Fibroblast of the aortic adventitia (primary cell): ENCODE measurements at regions not wholly inside any gene's neighbourhood (a gene's known extent, or its start where the extent isn't known, plus 50 kb on each side); places are given as distances from the start of the nearest gene placed in this dataset.
"Not testable (repeated sequence)": the region's sequence is repeated elsewhere in the genome, so short reads cannot be mapped to it uniquely, and the experiment has no call there.

Source experiments
- DNase-seq: peaks from one replicate; pipeline ENCODE4 v3.0.0-alpha.2; 2010; ENCODE audit warnings: low read depth
- H3K4me3 ChIP-seq: 2 replicates; pipeline ENCODE4 v1.5.1; 2011; ENCODE audit warnings: low read depth, mild to moderate bottlenecking, control low read depth, low read length, moderate library complexity
- TF ChIP-seq, protein P1 (sequence below): IDR thresholded peaks from 2 replicates; pipeline ENCODE4 v1.5.1; 2011; ENCODE audit warnings: mild to moderate bottlenecking, low read length, control low read depth, inconsistent platforms; ENCODE audit not compliant: insufficient read depth

DNA sequence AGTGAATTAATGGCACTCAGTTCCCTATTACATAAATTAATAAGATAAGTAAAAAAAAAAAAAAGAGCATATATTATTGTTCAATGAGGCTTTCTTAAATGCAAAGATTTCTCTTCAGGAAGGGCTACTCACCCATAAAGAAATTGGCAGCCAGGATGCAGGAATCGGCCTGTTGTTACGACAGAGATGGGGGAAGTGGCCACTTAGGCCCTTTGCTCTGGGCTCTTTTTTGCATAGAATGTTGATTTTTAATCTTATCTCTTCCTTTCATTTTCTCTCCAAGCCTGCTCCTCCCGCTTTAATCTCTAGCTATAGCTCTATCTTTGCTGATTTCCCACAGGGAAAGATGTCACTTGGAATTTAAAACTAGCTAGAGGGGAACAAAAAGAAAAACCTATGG lies 391.8 kb upstream of the CRIM1 start:
- no peak overlapping the region for H3K4me3 ChIP-seq
- TF ChIP-seq, protein P1, sequence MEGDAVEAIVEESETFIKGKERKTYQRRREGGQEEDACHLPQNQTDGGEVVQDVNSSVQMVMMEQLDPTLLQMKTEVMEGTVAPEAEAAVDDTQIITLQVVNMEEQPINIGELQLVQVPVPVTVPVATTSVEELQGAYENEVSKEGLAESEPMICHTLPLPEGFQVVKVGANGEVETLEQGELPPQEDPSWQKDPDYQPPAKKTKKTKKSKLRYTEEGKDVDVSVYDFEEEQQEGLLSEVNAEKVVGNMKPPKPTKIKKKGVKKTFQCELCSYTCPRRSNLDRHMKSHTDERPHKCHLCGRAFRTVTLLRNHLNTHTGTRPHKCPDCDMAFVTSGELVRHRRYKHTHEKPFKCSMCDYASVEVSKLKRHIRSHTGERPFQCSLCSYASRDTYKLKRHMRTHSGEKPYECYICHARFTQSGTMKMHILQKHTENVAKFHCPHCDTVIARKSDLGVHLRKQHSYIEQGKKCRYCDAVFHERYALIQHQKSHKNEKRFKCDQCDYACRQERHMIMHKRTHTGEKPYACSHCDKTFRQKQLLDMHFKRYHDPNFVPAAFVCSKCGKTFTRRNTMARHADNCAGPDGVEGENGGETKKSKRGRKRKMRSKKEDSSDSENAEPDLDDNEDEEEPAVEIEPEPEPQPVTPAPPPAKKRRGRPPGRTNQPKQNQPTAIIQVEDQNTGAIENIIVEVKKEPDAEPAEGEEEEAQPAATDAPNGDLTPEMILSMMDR = no peak
- no peak for DNase-seq

DNA sequence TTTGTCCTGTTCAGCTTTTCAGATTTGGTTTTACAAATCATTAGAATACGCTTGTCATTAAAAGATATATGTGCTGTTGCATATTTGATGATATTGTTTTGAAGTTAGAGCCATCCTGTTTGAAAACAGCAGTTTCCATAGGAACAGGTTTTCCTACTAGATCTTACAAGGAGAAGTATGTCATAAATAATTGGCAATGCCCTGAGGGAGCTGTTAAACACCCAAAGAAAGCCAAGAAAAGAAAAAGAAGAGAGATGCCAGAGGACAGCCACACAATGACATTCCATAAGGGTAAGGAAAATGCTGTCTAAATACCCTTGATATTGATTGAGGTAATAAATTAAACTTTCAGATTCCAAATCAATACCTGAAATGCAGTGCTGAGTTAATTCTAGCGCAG lies 392.2 kb upstream of the CRIM1 start:
- TF ChIP-seq, protein P1 = no peak
- H3K4me3 ChIP-seq = no peak overlapping the region
- no peak for DNase-seq

DNA sequence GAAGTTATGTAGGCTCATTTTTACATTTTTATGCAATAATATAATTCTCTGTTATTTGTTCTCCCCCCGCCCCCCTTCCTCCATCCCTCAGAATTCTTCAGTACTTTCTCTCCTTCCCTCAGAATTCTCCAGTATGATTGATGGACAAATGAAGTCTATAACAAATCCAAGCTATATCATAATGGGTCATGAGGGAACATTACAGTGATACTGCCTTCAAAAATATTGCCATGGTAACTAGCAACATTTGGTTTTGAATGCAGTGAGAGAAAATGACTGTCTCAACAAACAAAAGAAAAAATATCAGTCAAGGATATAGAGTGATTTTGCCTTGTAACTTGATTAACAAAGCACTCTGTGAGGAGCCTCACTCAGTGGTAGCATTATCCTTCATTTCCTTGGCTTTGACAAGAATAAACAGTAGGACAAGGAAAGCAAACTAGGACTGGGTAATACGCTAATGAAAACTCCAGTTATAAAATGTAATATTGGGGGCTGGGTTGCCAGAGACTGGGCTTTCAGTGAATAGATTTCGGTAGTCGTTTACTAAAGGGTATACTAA lies 392.9 kb upstream of the CRIM1 start:
- DNase-seq = no peak
- H3K4me3 ChIP-seq = no peak overlapping the region
- TF ChIP-seq, protein P1 = no peak

DNA sequence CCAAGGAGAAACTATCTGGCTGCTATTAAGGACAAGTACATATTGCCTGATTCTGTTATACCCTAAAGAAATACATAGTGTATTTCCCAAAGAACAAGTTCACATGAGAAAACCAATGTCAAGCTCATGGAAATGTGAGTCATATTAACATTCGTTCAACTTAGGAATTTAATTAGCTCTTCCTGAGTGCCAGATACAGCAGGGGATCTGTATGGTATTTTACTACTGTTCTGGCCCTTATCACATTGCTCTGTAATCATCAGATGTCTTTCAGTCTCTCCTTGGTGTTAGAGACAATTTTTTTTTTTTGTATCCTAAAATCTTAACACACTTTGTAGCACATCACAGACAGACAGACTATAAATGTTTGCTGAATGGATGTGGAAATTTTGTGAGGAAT lies 395.0 kb upstream of the CRIM1 start:
- DNase-seq = no peak
- TF ChIP-seq, protein P1 = no peak
- no peak overlapping the region for H3K4me3 ChIP-seq

DNA sequence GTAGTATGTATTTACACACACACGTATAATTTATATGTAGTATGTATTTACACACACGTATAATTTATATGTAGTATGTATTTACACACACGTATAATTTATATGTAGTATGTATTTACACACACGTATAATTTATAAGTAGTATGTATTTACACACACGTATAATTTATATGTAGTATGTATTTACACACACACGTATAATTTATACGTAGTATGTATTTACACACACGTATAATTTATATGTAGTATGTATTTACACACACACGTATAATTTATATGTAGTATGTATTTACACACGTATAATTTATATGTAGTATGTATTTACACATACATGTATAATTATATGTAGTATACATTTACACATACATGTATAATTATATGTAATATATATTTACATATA lies 398.5 kb upstream of the CRIM1 start:
- DNase-seq, H3K4me3 ChIP-seq: not testable (repeated sequence)

DNA sequence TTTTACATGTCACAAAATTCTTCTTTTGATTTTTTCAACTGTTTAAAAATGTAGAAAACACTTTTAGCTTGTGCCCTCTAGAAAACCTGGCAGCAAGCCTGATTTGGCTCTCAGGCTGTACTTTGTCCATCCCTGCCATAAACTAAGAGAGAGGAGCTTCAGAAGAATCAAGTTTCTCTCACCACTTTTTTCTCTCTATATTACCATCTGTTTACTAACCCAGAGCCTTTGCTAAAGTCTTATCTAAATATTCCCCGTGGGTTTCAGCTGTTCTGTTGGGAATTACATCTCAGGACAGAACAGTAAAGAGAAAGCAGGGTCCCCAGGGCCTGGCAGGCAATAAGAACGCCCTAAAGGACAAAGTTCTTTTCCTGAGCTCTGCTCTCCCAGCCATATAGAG lies 409.1 kb upstream of the CRIM1 start:
- H3K4me3 ChIP-seq = no peak overlapping the region
- TF ChIP-seq, protein P1 = no peak
- DNase-seq = no peak

DNA sequence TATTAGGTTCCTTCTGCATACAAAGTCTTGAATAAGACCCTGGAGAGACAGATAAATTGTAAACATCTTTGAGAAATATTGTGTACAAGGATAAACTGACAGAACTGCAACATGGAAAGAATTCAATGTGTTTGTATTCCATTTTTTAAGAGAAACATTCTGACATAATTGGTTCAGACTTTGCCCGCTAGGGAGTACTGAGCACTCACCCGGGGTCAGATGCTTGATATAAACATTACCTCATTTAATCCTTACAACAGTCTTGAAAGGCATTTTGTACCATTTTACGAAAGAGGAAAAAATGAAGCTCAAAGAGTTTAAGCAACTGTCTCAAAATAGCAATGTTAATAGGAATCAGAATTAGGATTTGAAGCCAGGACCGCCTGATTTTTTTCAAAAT lies 416.7 kb upstream of the CRIM1 start:
- no peak for DNase-seq
- TF ChIP-seq, protein P1 = no peak

More for the DNA sequence above, 416.7 kb upstream of the CRIM1 start:
- no peak overlapping the region for H3K4me3 ChIP-seq
